ENCODE measurements at regions not wholly inside any gene's neighbourhood (a gene's known extent, or its start where the extent isn't known, plus 50 kb on each side); places are given as distances from the start of the nearest gene placed in this dataset.

- Histone ChIP-seq H4K20me1 (ENCODE audit: insufficient read depth, poor library complexity, severe bottlenecking) (no peaks in the 10 kb centered on the region), H3K9me2 (replicated peaks; ENCODE audit: insufficient read depth) (no peaks in the 10 kb centered on the region), H3K27ac (no peak overlapping the region), H3K4me1 (ENCODE audit: insufficient read depth) (no peaks in the 10 kb centered on the region), H3K4me3 (no peak overlapping the region), H3K4me2 (no peak overlapping the region), H3K79me2 (no peaks in the 10 kb centered on the region), H2AFZ (no peak overlapping the region), H3K36me3 (replicated peaks; ENCODE audit: insufficient read depth, low read depth) (no peaks in the 10 kb centered on the region), H3K27me3 (no peaks in the 10 kb centered on the region), H3K9me3 (ENCODE audit: low read depth) (no peaks in the 10 kb centered on the region)
- TF ChIP-seq CTCF (IDR thresholded peaks at IDR 0.05; ENCODE audit: poor library complexity) = no peak
- no peak for TF ChIP-seq EZH2 (IDR thresholded peaks at IDR 0.05; ENCODE audit: borderline replicate concordance)
- TF ChIP-seq EZH2phosphoT487 (IDR thresholded peaks at IDR 0.05; ENCODE audit: low read depth, severe bottlenecking, unreplicated experiment) = no peak
- no peak for DNase-seq (ENCODE audit: low spot score)
Observed at GRCh38 chr17:72208832-72209231, 88.0 kb downstream of the SOX9 start.

GRCh38 chr17:72212041-72212440 lies 91.2 kb downstream of the SOX9 start:
- Histone ChIP-seq H3K4me2 (no peak overlapping the region), H3K36me3 (replicated peaks; ENCODE audit: insufficient read depth, low read depth) (no peaks in the 10 kb centered on the region), H3K4me3 (no peak overlapping the region), H3K27ac (no peak overlapping the region), H3K79me2 (no peaks in the 10 kb centered on the region), H3K4me1 (ENCODE audit: insufficient read depth) (no peaks in the 10 kb centered on the region), H3K27me3 (peaks cover 4% of the 10 kb centered on the region), H3K9me2 (replicated peaks; ENCODE audit: insufficient read depth) (no peaks in the 10 kb centered on the region), H2AFZ (no peak overlapping the region), H4K20me1 (ENCODE audit: insufficient read depth, poor library complexity, severe bottlenecking) (no peaks in the 10 kb centered on the region), H3K9me3 (ENCODE audit: low read depth) (no peaks in the 10 kb centered on the region)
- no peak for DNase-seq (ENCODE audit: low spot score)
- TF ChIP-seq EZH2phosphoT487 (IDR thresholded peaks at IDR 0.05; ENCODE audit: low read depth, severe bottlenecking, unreplicated experiment) = no peak
- no peak for TF ChIP-seq EZH2 (IDR thresholded peaks at IDR 0.05; ENCODE audit: borderline replicate concordance)
- TF ChIP-seq CTCF (IDR thresholded peaks at IDR 0.05; ENCODE audit: poor library complexity) = no peak
- WGBS (ENCODE audit: low lambda C conversion rate, missing lambda C conversion rate) = 65% methylated on average over 5 of the region's 5 CpGs

- Histone ChIP-seq H3K79me2 (no peaks in the 10 kb centered on the region), H3K27ac (no peak overlapping the region), H2AFZ (no peak overlapping the region), H3K9me3 (ENCODE audit: low read depth) (no peaks in the 10 kb centered on the region), H4K20me1 (ENCODE audit: insufficient read depth, poor library complexity, severe bottlenecking) (no peaks in the 10 kb centered on the region), H3K4me3 (no peak overlapping the region), H3K4me1 (ENCODE audit: insufficient read depth) (peaks cover 11% of the 10 kb centered on the region), H3K27me3 (peaks cover 25% of the 10 kb centered on the region), H3K9me2 (replicated peaks; ENCODE audit: insufficient read depth) (no peaks in the 10 kb centered on the region), H3K36me3 (replicated peaks; ENCODE audit: insufficient read depth, low read depth) (no peaks in the 10 kb centered on the region), H3K4me2 (no peak overlapping the region)
- WGBS (ENCODE audit: low lambda C conversion rate, missing lambda C conversion rate) = 77% methylated on average over 2 of the region's 2 CpGs
- TF ChIP-seq EZH2phosphoT487 (IDR thresholded peaks at IDR 0.05; ENCODE audit: low read depth, severe bottlenecking, unreplicated experiment) (no peak), EZH2 (IDR thresholded peaks at IDR 0.05; ENCODE audit: borderline replicate concordance) (no peak), CTCF (IDR thresholded peaks at IDR 0.05; ENCODE audit: poor library complexity) (no peak)
- DNase-seq (ENCODE audit: low spot score) = no peak
Observed at GRCh38 chr17:72215490-72215889, 94.7 kb downstream of the SOX9 start.

GRCh38 chr17:72215928-72216327 lies 95.1 kb downstream of the SOX9 start:
- no peaks in the 10 kb centered on the region for H4K20me1 ChIP-seq (ENCODE audit: insufficient read depth, poor library complexity, severe bottlenecking)
- H3K27me3 ChIP-seq = peaks cover 30% of the 10 kb centered on the region
- no peaks in the 10 kb centered on the region for H3K9me3 ChIP-seq (ENCODE audit: low read depth)
- peaks cover 11% of the 10 kb centered on the region for H3K4me1 ChIP-seq (ENCODE audit: insufficient read depth)
- TF ChIP-seq EZH2 (IDR thresholded peaks at IDR 0.05; ENCODE audit: borderline replicate concordance) (no peak), EZH2phosphoT487 (IDR thresholded peaks at IDR 0.05; ENCODE audit: low read depth, severe bottlenecking, unreplicated experiment) (no peak), CTCF (IDR thresholded peaks at IDR 0.05; ENCODE audit: poor library complexity) (no peak)
- 92% methylated on average over 7 of the region's 7 CpGs for WGBS (ENCODE audit: low lambda C conversion rate, missing lambda C conversion rate)
- no peaks in the 10 kb centered on the region for H3K79me2 ChIP-seq
- H3K27ac ChIP-seq = no peak overlapping the region
- no peaks in the 10 kb centered on the region for H3K36me3 ChIP-seq (replicated peaks; ENCODE audit: insufficient read depth, low read depth)
- no peaks in the 10 kb centered on the region for H3K9me2 ChIP-seq (replicated peaks; ENCODE audit: insufficient read depth)
- H2AFZ ChIP-seq = no peak overlapping the region
- no peak overlapping the region for H3K4me3 ChIP-seq
- DNase-seq (ENCODE audit: low spot score) = no peak
- H3K4me2 ChIP-seq = no peak overlapping the region
